ENCODE measurements at regions not wholly inside any gene's neighbourhood (a gene's known extent, or its start where the extent isn't known, plus 50 kb on each side); places are given as distances from the start of the nearest gene placed in this dataset.
"Not testable (repeated sequence)": the region's sequence is repeated elsewhere in the genome, so short reads cannot be mapped to it uniquely, and the experiment has no call there.

DNA sequence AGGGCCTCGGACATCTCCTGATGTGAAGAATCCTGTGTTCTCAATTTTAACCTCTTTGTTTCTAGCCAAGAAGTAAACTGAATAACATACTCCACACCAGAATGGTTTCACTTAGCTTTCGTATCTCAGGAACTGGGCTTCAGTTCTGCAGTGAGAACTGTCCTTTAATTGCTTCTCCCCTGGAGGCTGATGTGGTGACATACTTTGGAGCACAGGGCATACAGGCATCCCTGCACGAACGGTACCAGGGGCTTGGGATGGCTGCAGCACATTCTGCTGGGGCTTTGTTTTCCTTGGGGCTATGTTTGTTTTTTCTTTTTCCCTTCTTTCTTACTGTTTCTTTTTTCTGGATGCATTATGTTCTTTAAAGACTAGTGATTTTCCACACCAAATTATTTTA is 230.5 kb downstream of the TM9SF2 start:
- DNase-seq: no peak

DNA sequence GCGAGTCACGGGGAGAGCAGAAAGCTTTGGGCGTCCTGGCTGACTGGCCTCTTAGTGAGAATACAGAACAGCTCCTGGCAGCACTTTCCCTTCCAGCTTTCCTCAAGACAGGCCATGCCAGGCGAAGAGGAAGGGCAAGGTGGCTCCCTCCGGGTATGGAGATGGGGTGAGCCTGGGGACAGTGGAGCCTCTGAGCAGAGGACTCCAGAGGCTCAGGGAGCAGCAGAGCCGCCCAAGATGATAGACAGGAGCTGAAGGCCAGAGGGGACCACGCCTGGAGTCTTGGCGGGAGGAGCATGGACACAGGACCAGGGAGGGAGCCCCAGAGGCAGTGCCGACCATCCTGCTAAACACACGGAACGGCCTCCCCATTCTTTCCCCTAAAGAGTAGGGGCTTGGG is 229.1 kb downstream of the TM9SF2 start:
- DNase-seq: no peak

DNA sequence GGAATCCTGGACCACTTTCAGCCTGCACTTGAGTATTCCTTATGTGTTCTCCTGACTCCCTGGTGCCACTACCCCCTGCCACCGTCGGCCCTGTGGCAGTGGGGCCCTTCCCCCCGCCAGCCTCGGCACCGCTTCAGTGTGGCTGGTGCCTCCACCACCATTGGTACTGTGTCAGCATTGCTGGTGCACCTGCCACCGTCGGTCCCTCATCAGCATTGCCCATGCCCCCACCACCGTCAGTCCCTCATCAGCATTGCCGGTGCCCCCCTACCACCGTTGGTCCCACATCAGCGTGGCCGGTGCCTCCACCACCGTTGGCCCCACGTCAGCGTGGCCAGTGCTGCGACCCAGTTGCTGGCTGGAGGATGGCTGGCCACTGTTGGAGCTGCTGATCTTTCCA is 228.5 kb downstream of the TM9SF2 start:
- DNase-seq: no peak

DNA sequence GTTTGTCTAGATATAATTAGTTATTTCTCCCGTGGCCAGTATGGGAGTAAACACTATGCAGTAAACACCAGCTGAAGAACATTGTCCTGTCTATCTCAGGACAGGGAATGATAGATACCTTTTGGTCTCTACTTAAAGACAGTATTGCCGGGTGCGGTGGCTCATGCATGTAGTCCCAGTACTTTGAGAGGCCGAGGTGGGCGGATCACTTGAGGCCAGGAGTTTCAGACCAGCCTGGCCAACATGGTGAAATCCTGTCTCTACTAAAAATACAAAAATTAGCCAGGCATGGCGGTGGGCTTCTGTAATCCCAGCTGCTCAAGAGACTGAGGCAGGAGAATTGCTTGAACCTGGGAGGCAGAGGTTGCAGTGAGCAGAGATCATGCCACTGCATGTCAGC is 226.4 kb downstream of the TM9SF2 start:
- not testable (repeated sequence) for DNase-seq

DNA sequence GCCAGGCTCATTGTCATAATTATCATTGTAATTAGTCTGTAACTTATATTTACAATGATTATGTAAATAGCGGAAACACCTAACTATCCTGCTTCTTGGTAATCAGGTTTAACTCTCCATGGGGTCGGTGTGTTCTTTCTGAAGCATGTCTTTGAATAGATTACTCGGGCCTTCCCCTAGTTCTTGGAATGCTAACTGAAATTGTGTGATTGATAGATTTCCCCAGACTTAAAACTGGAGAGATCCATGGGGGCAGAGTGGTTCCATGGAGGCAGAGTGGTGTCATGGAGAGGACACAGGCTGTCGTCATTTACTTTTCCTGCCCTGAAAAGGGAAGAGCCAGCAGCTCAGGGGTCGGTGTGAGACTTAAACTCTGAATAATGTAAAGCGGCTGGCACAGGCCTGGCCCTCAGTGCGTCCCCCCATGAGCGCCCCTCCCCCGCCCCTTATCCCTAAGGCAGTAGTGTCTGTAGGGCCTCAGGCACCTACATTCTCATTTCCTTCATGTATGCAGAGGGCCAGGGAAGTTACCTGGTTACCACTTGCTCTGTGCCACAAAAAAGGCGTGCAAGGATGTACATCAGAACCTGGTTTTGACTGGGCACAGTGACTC is 225.1 kb downstream of the TM9SF2 start:
- no peak for DNase-seq

DNA sequence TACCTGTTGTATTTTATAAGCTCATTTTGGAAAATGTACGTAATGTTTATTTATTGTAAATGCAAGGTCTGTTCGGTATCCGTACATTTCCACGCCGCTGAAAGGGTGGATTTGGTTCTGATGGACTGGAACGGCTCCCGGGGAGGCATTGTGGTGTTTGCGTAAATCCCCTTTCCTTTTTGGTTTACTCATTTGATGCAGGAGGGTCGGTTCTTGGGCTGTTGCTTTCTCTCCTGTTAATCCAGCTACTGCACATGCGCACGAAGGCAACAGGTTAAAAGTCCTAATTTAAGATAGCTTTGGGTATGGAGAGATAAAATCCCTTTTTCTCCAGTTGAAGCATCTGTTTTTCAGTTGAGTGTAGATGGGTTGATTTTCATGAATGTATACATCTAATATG is 224.4 kb downstream of the TM9SF2 start:
- DNase-seq: no peak

DNA sequence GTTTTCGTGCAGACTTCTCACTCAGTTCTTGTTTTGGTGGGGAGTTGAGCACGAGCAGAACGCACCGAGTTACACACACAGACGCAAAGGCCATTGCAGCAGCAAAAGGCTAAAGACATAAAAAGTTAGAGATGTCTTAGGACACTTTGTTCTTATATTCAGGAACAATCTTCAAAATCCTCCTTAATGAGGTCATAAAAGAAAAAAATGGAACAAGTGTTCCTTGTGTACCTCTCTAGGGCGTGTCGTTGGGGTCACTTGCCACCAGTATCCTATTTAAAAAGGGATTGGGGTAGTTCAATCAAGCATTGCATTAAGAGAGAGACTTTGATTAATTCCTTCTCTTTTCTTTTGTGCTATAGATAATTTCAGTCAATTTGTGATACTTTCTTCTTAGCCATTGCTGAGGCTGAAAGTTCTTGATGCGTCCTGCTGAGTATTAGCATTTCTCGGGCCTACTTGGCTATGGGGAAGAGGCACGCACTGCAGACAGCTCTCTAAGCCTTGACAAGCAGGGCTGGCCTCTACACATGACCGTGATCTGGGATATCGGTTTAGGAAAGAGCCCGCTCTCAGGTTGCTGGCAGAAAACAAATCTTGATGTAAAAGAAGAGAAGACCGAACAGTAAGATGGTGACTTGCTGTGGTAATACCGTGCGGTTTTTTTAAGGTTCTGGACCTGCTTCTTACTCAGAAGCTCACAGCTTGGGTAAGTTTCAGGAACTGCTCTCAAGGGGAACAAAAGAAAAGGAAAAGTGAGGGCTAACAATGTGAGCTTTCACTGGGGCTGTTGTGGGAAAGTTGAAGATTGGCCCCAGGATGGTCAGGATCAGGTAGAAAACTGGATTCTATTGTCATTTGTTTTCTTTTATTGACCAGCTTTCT is 223.6 kb downstream of the TM9SF2 start:
- no peak for DNase-seq

DNA sequence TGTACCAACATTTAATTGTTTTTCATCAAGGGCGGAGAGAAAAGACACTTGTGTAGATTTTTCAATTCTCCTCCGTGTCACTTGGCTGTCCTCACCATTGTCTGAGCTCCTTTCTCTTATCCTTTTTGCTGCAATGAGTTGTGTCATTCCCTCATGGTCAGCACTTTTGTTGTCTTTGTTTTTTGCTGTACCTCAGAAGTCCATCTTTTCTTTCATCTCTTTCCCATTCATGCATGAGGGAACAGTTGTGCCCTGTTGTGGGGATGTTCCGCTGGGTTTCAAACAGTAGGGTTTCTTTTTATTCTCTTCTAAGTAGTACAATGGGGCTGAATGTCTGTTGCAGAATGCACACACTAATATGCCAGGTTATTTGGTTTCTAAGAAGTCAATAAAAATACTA is 222.6 kb downstream of the TM9SF2 start:
- DNase-seq: no peak

DNA sequence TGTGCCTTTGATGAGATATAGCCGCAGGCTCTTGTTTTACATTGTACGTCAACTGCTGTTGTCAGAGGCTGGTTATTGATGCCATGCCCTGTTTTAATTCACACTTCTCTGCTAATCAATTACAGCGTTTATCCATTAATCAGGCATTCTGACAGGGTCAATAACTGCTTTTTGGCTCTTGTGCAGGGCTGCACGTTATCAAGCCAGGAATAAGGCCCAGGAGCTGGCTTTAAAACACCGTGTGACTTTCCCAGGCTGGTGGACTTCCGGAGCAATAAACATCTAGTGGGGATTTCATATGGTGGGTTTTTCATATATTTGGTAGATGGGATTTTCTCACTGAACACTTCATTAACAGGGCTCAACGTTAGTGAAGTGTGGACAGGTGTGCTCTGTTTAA is 221.7 kb downstream of the TM9SF2 start:
- DNase-seq: no peak

DNA sequence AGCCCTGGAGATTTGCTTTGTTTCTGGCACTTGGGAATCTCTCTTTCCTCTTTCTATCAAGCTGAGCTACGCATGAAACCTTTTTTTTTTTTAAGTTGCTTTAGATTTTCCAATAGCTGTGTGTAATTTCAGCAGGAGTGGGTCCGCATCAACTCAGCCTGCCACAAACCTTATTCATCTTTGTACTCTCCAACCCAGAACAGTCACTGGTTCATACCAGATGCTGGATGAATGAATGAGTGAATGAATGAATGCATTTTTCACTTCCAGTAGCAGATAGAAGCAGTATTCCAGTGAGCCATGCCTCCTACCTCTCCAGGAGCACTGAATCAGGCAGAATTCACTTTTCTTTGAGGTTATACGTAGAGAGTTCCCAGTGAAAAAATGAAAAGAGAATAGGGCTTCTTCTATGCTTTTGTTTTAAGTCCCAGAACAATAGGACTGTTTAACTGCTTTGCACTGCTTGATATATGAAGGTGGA is 221.1 kb downstream of the TM9SF2 start:
- DNase-seq: no peak

DNA sequence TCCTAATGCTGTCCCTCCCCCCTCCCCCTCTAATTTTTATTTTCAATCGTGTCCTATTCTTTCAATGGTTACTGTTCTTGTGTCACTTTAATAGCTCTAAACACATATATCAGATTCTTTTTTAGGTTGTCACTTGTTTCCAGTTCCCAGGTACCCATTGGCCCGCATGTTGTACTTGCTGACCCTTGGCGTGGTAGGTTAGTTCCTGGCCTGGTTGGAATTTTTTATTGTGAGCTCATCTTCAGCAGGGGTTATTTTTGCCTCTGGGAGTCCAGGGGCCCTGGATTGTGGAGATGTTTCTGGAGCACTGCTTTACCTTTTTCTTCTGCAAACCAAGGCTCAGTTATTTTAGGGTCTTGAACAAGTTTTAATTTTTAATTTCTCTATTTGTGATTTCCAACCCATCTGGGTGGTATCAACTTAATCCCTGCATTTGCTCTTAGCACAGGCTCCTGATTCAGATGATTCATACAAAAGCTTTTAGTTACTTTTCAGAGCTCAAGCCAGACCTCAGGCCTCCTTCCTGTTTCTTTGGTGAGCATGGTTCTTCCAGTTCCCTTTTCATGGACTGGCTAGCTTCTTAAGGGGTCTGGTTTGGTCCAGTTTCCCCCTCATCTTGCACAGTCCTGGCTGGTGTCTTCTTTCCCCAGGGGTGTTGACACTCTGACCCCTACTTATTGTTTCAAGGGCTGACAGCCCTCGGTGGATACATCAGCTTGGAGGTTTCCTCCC is 220.5 kb downstream of the TM9SF2 start:
- DNase-seq: no peak

DNA sequence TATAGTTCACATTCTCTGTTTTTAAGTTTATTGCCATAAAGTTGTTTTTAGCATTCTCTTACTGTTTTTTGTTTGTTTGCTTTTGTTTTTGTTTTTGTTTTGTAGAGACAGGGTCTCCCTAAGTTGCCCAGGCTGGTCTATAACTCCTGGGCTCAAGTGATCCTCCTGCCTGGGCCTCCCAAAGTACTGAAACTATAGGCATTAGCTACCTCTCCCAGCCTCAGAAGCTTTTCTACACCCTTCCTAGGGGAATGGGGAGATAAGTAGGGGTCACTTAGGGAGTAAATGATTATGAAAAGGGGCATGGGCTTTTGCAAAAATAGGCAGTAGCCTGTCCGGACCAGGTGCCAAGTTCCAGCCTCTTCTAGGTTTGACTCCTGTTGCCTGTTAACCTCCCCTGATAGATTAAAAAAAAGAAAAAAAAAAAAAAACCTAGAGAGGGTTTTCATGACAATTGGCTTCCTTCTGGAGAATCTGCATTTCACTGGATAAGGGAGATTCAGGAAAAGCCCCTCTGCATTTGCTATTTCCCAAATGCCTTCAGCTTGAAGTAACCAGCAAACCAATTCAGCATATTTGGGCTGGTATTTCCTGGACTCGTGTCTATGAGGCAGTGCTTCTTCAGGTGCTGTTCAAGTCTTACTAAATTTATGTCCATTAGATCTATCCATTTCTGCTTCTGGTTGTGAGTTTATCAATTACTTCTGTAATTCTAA is 216.8 kb downstream of the TM9SF2 start:
- DNase-seq: no peak

DNA sequence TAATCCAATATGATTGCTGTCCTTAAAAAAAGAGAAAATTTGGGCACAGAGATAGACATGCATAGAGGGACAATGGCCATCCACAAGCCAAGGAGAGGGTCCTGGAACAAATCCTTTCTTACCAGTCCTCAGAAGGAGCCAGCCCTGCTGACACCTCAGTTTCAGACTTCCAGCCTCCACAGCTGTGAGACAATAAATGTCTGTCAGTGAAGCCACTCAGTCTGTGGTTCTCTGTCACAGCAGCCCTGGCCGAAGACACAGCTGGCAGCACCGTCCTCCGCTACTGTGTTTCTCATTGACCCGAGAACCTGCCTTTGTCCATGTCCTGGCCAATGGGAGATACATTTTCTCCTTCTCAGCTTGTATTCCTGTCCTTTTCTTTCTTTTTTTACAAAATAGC is 207.9 kb downstream of the TM9SF2 start:
- no peak for DNase-seq

DNA sequence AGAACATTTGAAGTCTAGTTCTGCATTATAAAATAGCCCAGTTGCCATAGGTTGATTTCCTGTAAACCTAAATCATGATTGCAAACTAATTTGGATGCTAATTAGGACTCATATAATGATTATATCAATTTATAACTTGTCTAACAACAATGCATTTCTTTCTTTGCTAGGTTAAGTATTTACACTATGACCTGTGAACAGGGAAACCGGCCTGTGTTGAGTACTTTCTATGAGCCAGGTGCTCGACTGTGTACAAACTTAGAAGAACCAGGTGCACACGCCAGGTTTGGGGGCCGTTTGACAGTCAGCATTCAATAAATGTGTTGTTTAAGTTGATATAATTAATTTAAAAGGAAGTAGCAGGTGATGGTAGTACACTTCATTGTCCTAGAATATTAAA is 203.1 kb downstream of the TM9SF2 start:
- DNase-seq: peak; percentile 17

DNA sequence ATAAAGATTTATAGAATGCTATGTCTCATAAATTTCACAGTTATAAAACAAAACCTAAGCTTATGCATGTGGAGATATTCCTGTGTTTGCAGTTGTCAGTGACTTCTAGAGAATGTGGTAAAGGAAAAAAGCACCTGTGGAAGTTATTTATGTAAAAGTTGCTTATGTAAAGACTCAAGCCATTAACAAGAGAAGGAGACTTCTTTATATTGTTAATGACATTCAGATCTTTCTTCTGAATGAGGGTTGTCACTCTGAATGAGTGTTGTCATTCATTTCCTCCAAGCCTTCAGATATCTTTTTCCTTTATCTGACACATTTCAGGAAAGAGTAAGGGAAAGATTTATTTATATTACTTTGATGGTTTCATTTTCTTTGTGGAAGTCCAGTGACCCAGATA is 202.6 kb downstream of the TM9SF2 start:
- DNase-seq: no peak

DNA sequence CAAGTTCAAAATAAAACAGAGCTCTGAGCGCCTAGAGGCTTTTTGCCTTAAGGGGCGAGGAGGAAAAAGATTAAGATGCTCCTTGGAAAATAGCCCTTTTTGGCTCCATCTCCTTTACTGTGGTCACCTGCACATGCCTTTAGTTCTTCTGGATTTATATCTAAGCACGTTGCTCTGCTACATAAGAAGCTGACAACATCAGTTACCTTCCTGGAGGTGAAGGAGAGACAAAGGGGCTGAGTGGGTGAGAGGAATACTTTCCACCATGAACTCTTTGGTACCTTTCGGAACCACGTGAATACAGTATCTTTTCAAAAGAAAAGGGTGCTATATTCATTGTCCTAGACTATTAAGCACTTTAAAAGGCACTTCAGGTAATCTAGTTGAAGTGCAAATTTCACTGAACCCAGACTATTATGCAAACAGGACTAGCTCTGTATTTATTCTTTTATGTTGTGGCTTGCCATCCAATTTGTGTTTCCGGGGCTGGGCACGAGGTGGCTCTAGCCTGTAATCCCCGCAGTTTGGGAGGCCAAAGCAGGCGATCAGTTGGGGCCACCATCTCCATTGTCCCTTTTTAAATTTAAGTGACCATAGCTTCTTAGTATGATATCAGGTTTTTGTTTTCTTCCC is 201.5 kb downstream of the TM9SF2 start:
- peak; percentile 27 for DNase-seq

DNA sequence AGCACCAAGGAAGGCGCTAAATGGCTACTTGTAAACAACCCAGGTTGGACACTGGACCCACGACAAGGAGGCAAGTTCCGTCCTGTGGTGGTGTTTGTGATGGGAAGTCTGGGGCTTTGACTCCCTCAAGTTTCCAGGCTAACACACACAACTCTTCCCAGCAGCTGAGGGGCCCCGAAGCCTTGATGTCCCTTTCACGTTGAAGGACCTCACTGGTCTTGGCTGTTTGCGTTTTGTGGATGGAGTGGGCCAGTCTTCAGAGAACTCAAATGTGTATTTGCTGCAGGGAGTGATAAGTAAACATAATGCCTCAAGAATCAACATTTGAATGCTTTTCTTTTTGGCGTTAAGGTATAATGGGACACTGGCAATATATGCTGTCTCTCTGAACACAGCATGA is 199.2 kb downstream of the TM9SF2 start:
- DNase-seq: no peak

DNA sequence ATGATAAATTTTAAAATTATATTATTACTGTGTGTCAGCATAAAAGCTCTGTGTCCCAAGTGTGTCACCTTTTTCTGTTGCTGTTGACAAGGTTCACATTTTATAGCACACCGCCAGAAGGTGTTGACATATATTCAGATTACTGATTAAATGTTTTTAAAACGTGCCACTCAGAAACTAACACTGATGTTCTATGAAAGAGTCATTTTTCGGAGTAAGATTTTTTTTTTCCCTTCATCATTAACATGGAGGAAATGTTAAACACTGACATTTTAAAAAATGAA is 197.5 kb downstream of the TM9SF2 start:
- DNase-seq: no peak

DNA sequence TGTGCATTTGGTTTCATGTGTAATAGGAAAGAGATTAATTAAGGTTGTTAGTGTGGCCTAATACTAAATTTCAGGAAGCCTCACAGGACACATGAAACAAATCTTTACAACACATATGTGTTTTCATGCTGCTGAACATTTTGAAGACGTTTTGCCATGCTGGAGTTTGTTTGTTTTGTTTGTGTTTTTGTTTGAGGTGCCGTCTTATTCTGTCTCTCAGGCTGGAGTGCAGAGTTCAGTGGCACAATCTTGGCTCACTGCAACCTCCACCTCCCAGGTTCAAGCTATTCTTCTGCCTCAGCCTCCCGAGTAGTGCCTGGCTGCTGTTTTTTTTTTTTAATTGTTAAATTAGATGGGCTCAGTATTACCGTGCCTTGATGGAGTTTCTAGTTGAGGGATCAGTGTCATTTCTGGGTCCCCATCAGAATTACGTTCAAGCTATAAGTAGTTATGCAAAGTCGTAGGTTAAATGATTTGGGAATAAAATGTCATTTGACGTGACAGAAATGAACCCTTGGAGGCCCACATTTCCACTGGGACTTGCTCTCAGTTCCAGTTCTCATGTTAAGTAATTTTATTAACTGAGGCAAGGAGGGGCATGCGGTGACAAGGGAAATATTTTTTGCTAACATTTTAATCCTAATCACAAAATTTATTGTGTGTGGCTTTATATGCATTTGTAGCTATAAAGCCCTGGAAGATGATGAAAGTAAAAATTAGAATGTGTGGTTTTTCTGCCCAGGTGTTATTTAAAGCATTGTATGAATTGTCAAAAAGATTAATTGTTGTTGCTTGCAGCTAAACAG is 196.9 kb downstream of the TM9SF2 start:
- no peak for DNase-seq

DNA sequence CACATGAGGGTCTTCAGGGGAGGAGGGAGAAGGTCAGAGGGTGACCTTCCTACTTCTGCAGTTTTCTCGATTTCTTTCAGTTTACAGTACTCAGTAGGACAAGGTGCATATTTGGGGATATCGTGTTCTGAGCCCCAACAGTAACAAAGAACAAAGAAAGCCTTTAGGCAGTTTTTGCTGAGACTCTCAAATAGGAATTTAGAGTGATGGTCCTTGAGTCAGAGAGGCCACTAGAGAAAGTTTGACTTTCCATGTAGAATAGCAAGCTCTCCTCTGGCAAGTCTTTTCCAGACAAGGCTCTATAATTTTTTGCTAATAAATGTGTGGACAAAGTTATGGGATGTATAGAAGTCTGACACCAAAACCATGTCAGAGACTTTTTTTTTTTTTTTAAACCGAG is 194.6 kb downstream of the TM9SF2 start:
- DNase-seq: no peak

DNA sequence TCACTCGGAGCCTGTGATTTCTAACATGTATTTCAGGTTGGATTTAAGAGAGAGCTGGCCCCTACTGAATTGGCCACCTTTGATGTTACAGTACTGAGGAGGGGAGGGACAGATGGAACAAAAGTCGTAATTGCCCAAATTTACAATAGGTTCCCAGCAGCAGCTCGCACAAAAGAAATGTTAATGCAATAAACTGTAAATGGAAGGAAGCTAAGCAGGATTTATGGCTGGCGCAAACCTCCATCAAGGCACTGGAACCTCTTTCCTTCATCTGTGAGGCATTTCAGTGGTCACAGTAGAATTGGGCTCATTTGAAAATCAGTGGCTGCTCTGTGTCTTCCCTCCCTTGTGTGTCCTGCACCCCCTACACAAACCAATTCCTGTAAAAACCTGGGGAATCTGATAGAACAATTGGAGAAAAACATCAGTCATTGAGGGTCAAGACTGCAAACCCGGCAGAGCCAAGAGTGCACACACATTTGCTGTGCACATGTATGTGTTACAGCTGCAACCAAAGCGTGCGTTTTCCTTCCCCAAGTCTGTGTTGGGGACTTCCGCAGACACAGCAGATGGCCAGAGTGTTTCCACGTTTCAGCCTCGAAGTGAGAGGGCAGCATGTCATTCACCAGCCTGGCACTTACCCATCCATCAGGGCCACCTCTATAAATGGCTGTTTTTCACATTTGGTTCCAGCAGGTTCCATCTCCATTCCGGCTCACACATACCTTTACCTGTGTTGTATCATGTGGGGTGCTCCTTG is 192.8 kb downstream of the TM9SF2 start:
- DNase-seq: no peak
